Keratinocyte (primary cell): ENCODE measurements at regions not wholly inside any gene's neighbourhood (a gene's known extent, or its start where the extent isn't known, plus 50 kb on each side); places are given as distances from the start of the nearest gene placed in this dataset.

Experiments
- DNase-seq: peaks from one replicate; pipeline ENCODE4 v3.0.0-alpha.2; 2011; ENCODE audit warnings: low read depth, missing footprints, low spot score
- FAIRE-seq: peaks from 2 replicates; lab custom pipeline; 2011; peaks lifted over from hg19 to GRCh38; lab: Jason Lieb, UNC
- H2AFZ ChIP-seq: 2 replicates; pipeline ENCODE4 v1.6.0; 2012; ENCODE audit warnings: low read length, control low read depth, inconsistent platforms; ENCODE audit not compliant: control insufficient read depth
- H3K27ac ChIP-seq: 2 replicates; pipeline ENCODE4 v1.5.1; 2011; ENCODE audit warnings: low read length; ENCODE audit not compliant: control insufficient read depth, insufficient read depth
- H3K27me3 ChIP-seq: 3 replicates; pipeline ENCODE4 v1.6.0; 2011; ENCODE audit warnings: low read length; ENCODE audit not compliant: control insufficient read depth, insufficient read depth; ENCODE audit errors: extremely low read depth
- H3K36me3 ChIP-seq, 2 experiments: 2 replicates in 1 of 2; 3 replicates in 1 of 2; pipeline ENCODE4 v1.5.1; 2011; ENCODE audit warnings: low read length in 2 of 2, mild to moderate bottlenecking in 1 of 2; ENCODE audit not compliant: control insufficient read depth in 2 of 2, insufficient read depth in 2 of 2; ENCODE audit errors: extremely low read depth in 1 of 2
- H3K4me1 ChIP-seq: 3 replicates; pipeline ENCODE4 v1.5.1; 2011; ENCODE audit warnings: low read length; ENCODE audit not compliant: control insufficient read depth, insufficient read depth; ENCODE audit errors: extremely low read depth
- H3K4me2 ChIP-seq: 3 replicates; pipeline ENCODE4 v1.6.0; 2011; ENCODE audit warnings: low read depth, low read length; ENCODE audit not compliant: control insufficient read depth, insufficient read depth; ENCODE audit errors: extremely low read depth
- H3K4me3 ChIP-seq, 3 experiments: fragments of 200-600 bp in 1 of 3; sonication (generic) in 1 of 3; 2 replicates in 2 of 3; 3 replicates in 1 of 3; pipeline ENCODE4 v1.5.1; 2011 to 2016; ENCODE audit warnings: low read length in 3 of 3, mild to moderate bottlenecking in 3 of 3, control low read depth in 2 of 3, inconsistent platforms in 1 of 3, low read depth in 1 of 3, mixed read lengths in 1 of 3, mixed run types in 1 of 3, moderate library complexity in 1 of 3; ENCODE audit not compliant: control insufficient read depth in 2 of 3, insufficient read depth in 2 of 3; ENCODE audit errors: extremely low read depth in 1 of 3
- H3K79me2 ChIP-seq: 2 replicates; pipeline ENCODE4 v1.6.0; 2012; ENCODE audit warnings: low read length; ENCODE audit not compliant: control insufficient read depth, insufficient read depth
- H3K9ac ChIP-seq: 3 replicates; pipeline ENCODE4 v1.6.0; 2011; ENCODE audit warnings: low read length; ENCODE audit not compliant: control insufficient read depth, insufficient read depth; ENCODE audit errors: extremely low read depth
- H3K9me1 ChIP-seq: 3 replicates; pipeline ENCODE4 v1.6.0; 2011; ENCODE audit warnings: low read length; ENCODE audit not compliant: control insufficient read depth, insufficient read depth; ENCODE audit errors: extremely low read depth
- H3K9me3 ChIP-seq: 2 replicates; pipeline ENCODE4 v1.5.1; 2012; ENCODE audit warnings: low read depth, low read length; ENCODE audit not compliant: control insufficient read depth
- H4K20me1 ChIP-seq: 3 replicates; pipeline ENCODE4 v1.6.0; 2011; ENCODE audit warnings: low read length; ENCODE audit not compliant: control insufficient read depth, insufficient read depth; ENCODE audit errors: extremely low read depth
- EZH2 ChIP-seq: IDR thresholded peaks from one replicate; pipeline ENCODE4 v1.6.1; 2012; ENCODE audit warnings: inconsistent platforms, mild to moderate bottlenecking, low read length, moderate library complexity
- dilution Hi-C: fragments of 300-500 bp; cut with MboI; formaldehyde crosslinking; loops from one replicate; pipeline ENCODE4 v1.7.0; 2020; ENCODE audit warnings: low sequenced_read_pairs; ENCODE audit not compliant: extremely low pct_ligation_motif_present
- TF ChIP-seq, protein P1 (sequence below), 3 experiments: IDR thresholded peaks in 1 of 3; conservative IDR thresholded peaks in 1 of 3; optimal IDR thresholded peaks in 1 of 3; 2 replicates in 2 of 3; 3 replicates in 1 of 3; pipeline versions ENCODE3 to v1.5.1; 2011; ENCODE audit warnings: low read length in 3 of 3, mild to moderate bottlenecking in 3 of 3, moderate library complexity in 2 of 3, control low read depth in 1 of 3, inconsistent platforms in 1 of 3; ENCODE audit not compliant: insufficient read depth in 2 of 3; ENCODE audit errors: extremely low read depth in 1 of 3

DNA sequence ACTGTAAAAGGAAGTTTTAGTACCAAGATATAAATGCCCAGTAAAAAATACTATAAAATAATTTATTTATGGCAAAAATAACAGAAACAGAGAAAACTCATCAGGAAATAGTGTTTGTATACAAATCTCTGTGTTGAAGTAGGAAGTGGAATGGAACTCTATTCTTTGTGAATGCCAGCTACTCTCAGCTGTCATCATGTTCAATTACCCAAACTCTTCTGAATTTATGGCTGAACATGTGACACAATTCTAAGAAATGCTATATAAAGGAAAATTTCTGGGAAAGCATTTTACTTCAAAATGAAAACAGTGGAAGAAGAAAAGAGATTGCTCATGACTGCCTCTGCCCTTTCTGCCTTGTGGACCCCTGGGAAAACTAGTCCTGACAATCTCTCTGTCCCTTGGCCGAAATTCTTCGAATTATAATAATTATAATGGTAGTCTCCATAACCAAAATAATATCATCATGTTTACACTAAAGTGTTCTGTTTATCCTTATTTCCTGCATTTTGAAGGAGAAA lies 522.3 kb upstream of the ST8SIA4 start:
- no peak for DNase-seq
- H3K27ac ChIP-seq, result no peak overlapping the region
- H2AFZ ChIP-seq, result no peak overlapping the region
- no peak overlapping the region for H3K4me3 ChIP-seq
- no peak overlapping the region for H3K9ac ChIP-seq
- no peak for FAIRE-seq
- no peaks in the 10 kb centered on the region for H3K9me3 ChIP-seq
- H4K20me1 ChIP-seq, result no peaks in the 10 kb centered on the region
- no peaks in the 10 kb centered on the region for H3K9me1 ChIP-seq
- H3K27me3 ChIP-seq, result no peaks in the 10 kb centered on the region
- H3K4me2 ChIP-seq, result no peak overlapping the region
- no peaks in the 10 kb centered on the region for H3K36me3 ChIP-seq
- H3K79me2 ChIP-seq, result no peaks in the 10 kb centered on the region
- dilution Hi-C loops, result no loop called here
- no peaks in the 10 kb centered on the region for H3K4me1 ChIP-seq
- no peak for TF ChIP-seq EZH2
- TF ChIP-seq, protein P1, sequence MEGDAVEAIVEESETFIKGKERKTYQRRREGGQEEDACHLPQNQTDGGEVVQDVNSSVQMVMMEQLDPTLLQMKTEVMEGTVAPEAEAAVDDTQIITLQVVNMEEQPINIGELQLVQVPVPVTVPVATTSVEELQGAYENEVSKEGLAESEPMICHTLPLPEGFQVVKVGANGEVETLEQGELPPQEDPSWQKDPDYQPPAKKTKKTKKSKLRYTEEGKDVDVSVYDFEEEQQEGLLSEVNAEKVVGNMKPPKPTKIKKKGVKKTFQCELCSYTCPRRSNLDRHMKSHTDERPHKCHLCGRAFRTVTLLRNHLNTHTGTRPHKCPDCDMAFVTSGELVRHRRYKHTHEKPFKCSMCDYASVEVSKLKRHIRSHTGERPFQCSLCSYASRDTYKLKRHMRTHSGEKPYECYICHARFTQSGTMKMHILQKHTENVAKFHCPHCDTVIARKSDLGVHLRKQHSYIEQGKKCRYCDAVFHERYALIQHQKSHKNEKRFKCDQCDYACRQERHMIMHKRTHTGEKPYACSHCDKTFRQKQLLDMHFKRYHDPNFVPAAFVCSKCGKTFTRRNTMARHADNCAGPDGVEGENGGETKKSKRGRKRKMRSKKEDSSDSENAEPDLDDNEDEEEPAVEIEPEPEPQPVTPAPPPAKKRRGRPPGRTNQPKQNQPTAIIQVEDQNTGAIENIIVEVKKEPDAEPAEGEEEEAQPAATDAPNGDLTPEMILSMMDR (optimal IDR thresholded peaks at IDR 0.05 in 1 of 3, IDR thresholded peaks at IDR 0.05 in 1 of 3, conservative IDR thresholded peaks at IDR 0.05 in 1 of 3; ENCODE audit: extremely low read depth in 1 of 3, insufficient read depth in 2 of 3, low read length in 3 of 3), result no peak

DNA sequence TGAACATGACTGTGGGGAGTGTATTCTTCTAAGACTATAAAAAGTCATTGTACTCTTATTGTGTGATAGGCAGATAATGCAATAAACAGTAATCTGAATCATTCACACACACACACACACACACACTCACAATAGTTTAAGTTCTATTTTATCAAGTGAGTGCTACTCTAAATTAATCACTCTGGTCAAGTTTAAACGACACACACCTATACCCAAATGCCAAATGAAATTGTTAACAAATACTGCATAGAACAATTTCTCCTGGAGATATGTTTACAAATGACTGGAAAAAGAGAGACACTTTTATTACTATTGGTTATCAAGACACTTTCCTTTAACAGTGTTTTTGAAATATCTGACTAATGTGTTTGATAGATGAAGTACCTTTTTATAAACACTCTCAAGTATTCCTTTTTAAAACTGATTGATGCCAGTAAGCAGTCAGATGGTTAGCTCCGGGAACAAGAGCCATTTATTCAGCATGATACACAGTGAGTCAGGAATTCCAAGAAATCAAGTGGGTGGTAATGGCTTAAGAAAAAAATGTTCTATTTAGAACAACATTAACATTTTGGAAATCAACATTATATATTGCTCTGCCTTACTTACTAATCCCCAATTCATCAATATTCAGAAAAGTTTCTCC lies 521.6 kb upstream of the ST8SIA4 start:
- Histone ChIP-seq H3K4me1 (no peaks in the 10 kb centered on the region), H3K9me1 (no peaks in the 10 kb centered on the region), H3K36me3 (no peaks in the 10 kb centered on the region), H3K79me2 (no peaks in the 10 kb centered on the region), H3K9ac (no peak overlapping the region), H3K27ac (no peak overlapping the region), H3K27me3 (no peaks in the 10 kb centered on the region), H3K4me2 (no peak overlapping the region), H3K9me3 (no peaks in the 10 kb centered on the region), H3K4me3 (no peak overlapping the region), H2AFZ (no peak overlapping the region), H4K20me1 (no peaks in the 10 kb centered on the region)
- dilution Hi-C loops, result no loop called here
- DNase-seq (no peak), FAIRE-seq (no peak)
- no peak for TF ChIP-seq EZH2
- TF ChIP-seq, protein P1 (optimal IDR thresholded peaks at IDR 0.05 in 1 of 3, IDR thresholded peaks at IDR 0.05 in 1 of 3, conservative IDR thresholded peaks at IDR 0.05 in 1 of 3; ENCODE audit: extremely low read depth in 1 of 3, insufficient read depth in 2 of 3, low read length in 3 of 3), result no peak
